AG04450 (cell line): ENCODE measurements at regions not wholly inside any gene's neighbourhood (a gene's known extent, or its start where the extent isn't known, plus 50 kb on each side); places are given as distances from the start of the nearest gene placed in this dataset.
A peak's percentile ranks its signal among the peaks of the same experiment; 100 is the strongest.

ENCODE experiments used
- CTCF ChIA-PET: fragments of 300-600, 350-600 bp; formaldehyde crosslinking; extraction: SDS; loops from one replicate; lab custom pipeline; 2022; ENCODE audit warnings: antibody characterized with exemption, inconsistent platforms; lab: Charles Lee
- POLR2A ChIA-PET: fragments of 350-600 bp; formaldehyde crosslinking; extraction: SDS; loops from one replicate; lab custom pipeline; 2021; ENCODE audit warnings: antibody characterized with exemption, inconsistent platforms; lab: Yijun Ruan, JAX
- DNase-seq: peaks from one replicate; pipeline ENCODE4 v3.0.0-alpha.2; 2011; ENCODE audit warnings: low read depth, low spot score
- H3K27ac ChIP-seq: one replicate; pipeline ENCODE4 v1.5.1; 2012; ENCODE audit warnings: low read depth, low read length, control low read depth
- H3K27me3 ChIP-seq: one replicate; pipeline ENCODE4 v1.6.0; 2012; ENCODE audit warnings: low read length; ENCODE audit not compliant: control insufficient read depth, insufficient read depth
- H3K4me3 ChIP-seq: 2 replicates; pipeline ENCODE4 v1.5.1; 2011; ENCODE audit warnings: mild to moderate bottlenecking, low read depth, low read length, control low read depth
- H3K9me3 ChIP-seq: 2 replicates; pipeline ENCODE4 v1.5.1; 2012; ENCODE audit warnings: low read length; ENCODE audit not compliant: control insufficient read depth, insufficient read depth
- CTCF ChIP-seq: IDR thresholded peaks from 2 replicates; pipeline ENCODE4 v1.5.1; 2011; ENCODE audit warnings: low read depth, low read length, control low read depth, inconsistent platforms

DNA sequence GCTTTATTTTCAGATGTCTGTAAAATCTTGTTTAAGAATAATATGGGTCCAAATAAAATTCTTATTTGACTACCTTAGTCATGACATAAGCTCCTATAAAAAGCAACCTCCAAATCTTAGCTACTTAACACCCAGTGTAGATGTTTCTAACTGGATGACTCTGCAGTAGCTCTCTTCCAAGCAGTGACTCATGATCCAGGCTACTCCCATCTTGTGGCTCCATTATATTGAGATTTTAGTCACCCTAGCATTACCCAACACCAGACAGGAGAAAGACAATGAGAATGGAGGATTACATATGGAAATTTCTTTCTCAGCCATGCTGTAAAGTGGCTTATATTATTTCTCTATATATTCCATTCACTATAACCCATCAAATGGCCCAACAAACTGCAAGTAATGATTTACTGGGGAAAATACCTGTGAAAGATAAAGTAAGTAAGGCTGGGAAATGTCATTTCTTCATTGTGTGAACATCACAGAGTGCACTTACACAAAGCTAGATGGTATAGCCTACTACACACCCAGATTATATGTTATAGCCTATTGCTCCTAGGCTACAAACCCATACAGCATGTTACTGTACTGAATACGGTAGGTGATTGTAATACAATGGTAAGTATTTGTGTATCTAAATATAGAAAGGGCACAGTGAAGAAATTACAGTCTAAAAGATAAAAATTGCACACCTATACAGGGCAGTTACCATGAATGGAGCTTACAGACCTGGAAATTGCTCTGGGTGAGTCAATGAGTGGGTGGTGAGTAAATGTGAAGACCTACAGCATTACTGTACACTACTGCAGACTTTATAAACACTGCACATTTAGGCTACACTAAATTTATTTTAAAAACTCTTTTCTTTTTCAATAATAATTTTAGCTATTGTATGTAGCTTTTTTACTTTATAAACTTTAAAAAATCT, 163.2 kb downstream of the DYRK2 start:
- Histone ChIP-seq H3K27ac (no peak overlapping the region), H3K9me3 (peaks cover 10% of the 10 kb centered on the region; the same call in 1 of the 2 replicates), H3K27me3 (no peaks in the 10 kb centered on the region), H3K4me3 (no peak overlapping the region)
- POLR2A ChIA-PET: no interaction called here
- no peak for TF ChIP-seq CTCF
- CTCF ChIA-PET: interaction anchor here (0.7 kb wide), 1 partner anchor 456 kb away, joined by 3 read pairs; no protein-coding TSS in a partner anchor
- DNase-seq: no peak

GRCh38 chr12:67813456-67813904, 164.9 kb downstream of the DYRK2 start:
- Histone ChIP-seq H3K27me3 (no peaks in the 10 kb centered on the region), H3K27ac (peak overlapping the region; percentile 66), H3K4me3 (no peak overlapping the region), H3K9me3 (peaks cover 10% of the 10 kb centered on the region; the same call in 1 of the 2 replicates)
- CTCF ChIA-PET: no interaction called here
- TF ChIP-seq CTCF: no peak
- DNase-seq: no peak
- POLR2A ChIA-PET: no interaction called here

DNA sequence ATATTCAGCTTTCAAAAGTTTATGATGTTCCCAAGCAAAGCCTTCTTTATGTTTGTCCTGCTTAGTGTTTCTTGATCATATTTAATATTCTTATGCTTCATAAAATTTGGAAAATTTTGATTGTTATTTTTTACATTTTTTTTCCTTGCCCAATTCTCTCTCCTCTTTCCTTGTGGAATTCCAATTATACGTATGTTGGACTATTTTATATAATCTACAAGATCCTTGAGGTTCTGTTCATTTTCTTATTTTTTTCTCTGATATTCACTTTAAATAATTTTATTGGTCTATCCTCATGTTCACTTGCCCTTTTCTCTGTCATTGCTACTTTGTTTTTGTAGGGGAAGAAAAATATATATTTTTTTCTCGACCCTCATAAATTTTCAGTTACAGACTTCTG, 167.7 kb downstream of the DYRK2 start:
- Histone ChIP-seq H3K4me3 (no peak overlapping the region), H3K27me3 (no peaks in the 10 kb centered on the region), H3K27ac (no peak overlapping the region), H3K9me3 (peaks cover 10% of the 10 kb centered on the region; the same call in 1 of the 2 replicates)
- ChIA-PET CTCF (no interaction called here), POLR2A (no interaction called here)
- TF ChIP-seq CTCF: no peak
- no peak for DNase-seq

DNA sequence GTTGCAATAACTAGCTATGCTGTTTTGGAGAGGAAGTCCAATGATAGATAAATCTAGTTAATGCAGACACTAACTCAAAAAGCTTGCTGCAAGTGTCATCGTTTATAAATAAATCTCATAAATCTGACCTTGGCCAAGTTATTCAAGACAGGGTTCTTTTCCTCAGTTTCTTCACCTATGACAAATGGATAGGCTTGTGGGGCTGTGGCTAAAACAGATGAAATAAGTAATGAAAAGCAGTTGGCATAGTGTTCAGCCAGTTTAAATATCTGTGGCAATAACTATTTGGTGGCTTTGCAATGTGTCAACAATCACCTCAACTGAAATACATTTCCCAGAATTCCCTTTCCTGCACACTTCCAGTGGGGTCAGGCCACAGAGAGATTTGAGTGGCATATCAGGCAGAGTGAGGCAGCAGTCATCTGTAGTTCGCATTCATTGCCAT, 169.9 kb downstream of the DYRK2 start:
- ChIA-PET CTCF (interaction anchor here (0.5 kb wide), 1 partner anchor 462 kb away, joined by 5 read pairs; no protein-coding TSS in a partner anchor), POLR2A (no interaction called here)
- Histone ChIP-seq H3K4me3 (no peak overlapping the region), H3K9me3 (peaks cover 10% of the 10 kb centered on the region; the same call in 1 of the 2 replicates), H3K27ac (no peak overlapping the region), H3K27me3 (no peaks in the 10 kb centered on the region)
- DNase-seq: no peak
- TF ChIP-seq CTCF: no peak

DNA sequence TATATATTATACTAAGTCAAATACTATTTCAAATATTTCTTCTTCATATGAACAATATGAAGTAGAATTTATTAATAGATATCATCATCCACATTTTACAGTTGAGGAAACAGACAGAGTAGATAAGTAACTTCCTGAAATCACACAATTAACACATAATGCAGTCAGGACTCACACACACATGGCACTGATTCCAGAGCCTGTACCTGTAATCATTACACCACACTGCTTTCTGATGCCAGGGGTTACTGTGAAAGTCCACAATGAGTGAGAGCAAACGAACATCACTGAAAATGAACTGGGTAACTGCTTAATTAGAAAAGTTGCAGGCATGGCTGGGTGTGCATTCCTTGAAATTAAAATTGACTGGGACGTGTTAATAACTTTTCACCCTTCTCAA, 169.3 kb upstream of the IFNG-AS1 start:
- Histone ChIP-seq H3K4me3 (no peak overlapping the region), H3K27ac (no peak overlapping the region), H3K9me3 (0 out of 2 replicates have a peak, but pooled peaks cover 3% of the 10 kb centered on the region), H3K27me3 (no peaks in the 10 kb centered on the region)
- CTCF ChIA-PET: no interaction called here
- DNase-seq: no peak
- TF ChIP-seq CTCF: no peak
- POLR2A ChIA-PET: no interaction called here
